HUES64 (cell line): ENCODE measurements at regions not wholly inside any gene's neighbourhood (a gene's known extent, or its start where the extent isn't known, plus 50 kb on each side); places are given as distances from the start of the nearest gene placed in this dataset.
"Not testable (repeated sequence)": the region's sequence is repeated elsewhere in the genome, so short reads cannot be mapped to it uniquely, and the experiment has no call there.

Experiments used
- H3K27ac ChIP-seq: 2 replicates; pipeline ENCODE4 v1.7.0; 2013; ENCODE audit warnings: low read depth, low read length, inconsistent platforms
- H3K27me3 ChIP-seq: 2 replicates; pipeline ENCODE4 v1.6.1; 2013; ENCODE audit warnings: mild to moderate bottlenecking, low read length; ENCODE audit not compliant: insufficient read depth
- H3K36me3 ChIP-seq: 2 replicates; pipeline ENCODE4 v1.6.1; 2013; ENCODE audit warnings: mild to moderate bottlenecking, low read length; ENCODE audit not compliant: insufficient read depth
- H3K4me1 ChIP-seq: 2 replicates; pipeline ENCODE4 v1.6.1; 2013; ENCODE audit warnings: mild to moderate bottlenecking, low read length, moderate library complexity; ENCODE audit not compliant: insufficient read depth
- H3K4me3 ChIP-seq: 2 replicates; pipeline ENCODE4 v1.5.1; 2013; ENCODE audit warnings: mild to moderate bottlenecking, low read length, moderate library complexity
- H3K9ac ChIP-seq: 2 replicates; pipeline ENCODE4 v1.6.1; 2013; ENCODE audit warnings: mild to moderate bottlenecking, low read depth, low read length
- H3K9me3 ChIP-seq: 2 replicates; pipeline ENCODE4 v1.6.1; 2013; ENCODE audit warnings: low read depth, low read length; ENCODE audit not compliant: insufficient read depth
- WGBS: fragments of 150-250, 120-280 bp; methylation state at CpG from one replicate; pipeline ENCODE4 v1.1.7; 2013; ENCODE audit warnings: missing lambda C conversion rate; 5-methylcytosine and 5-hydroxymethylcytosine counted together

- H3K27me3 ChIP-seq = no peaks in the 10 kb centered on the region
- WGBS = 93% methylated on average over 3 of the region's 3 CpGs
Measured at GRCh38 chr11:80937842-80938241, 1497.0 kb upstream of the TENM4 start.

GRCh38 chr11:80930038-80930437 is 1489.2 kb upstream of the TENM4 start:
- no peaks in the 10 kb centered on the region for H3K27me3 ChIP-seq
- no peaks in the 10 kb centered on the region; the same call in 1 of the 2 replicates for H3K4me1 ChIP-seq
- H3K27ac ChIP-seq = no peak overlapping the region
- H3K4me3 ChIP-seq = no peak overlapping the region
- no peaks in the 10 kb centered on the region for H3K9me3 ChIP-seq
- no peaks in the 10 kb centered on the region for H3K36me3 ChIP-seq
- H3K9ac ChIP-seq = no peak overlapping the region
- WGBS = 98% methylated on average over 3 of the region's 4 CpGs

More at GRCh38 chr11:80937842-80938241, 1497.0 kb upstream of the TENM4 start:
- H3K9ac ChIP-seq = no peak overlapping the region
- H3K9me3 ChIP-seq = no peaks in the 10 kb centered on the region
- no peak overlapping the region for H3K27ac ChIP-seq
- no peak overlapping the region for H3K4me3 ChIP-seq
- H3K4me1 ChIP-seq = peaks cover under 1% of the 10 kb centered on the region; the same call in 1 of the 2 replicates
- H3K36me3 ChIP-seq = no peaks in the 10 kb centered on the region

- Histone ChIP-seq H3K4me1 (no peaks in the 10 kb centered on the region; the same call in 1 of the 2 replicates), H3K4me3 (no peak overlapping the region), H3K27me3 (no peaks in the 10 kb centered on the region), H3K36me3 (no peaks in the 10 kb centered on the region), H3K9ac (no peak overlapping the region), H3K9me3 (no peaks in the 10 kb centered on the region), H3K27ac (no peak overlapping the region)
- 100% methylated on average over 1 of the region's 1 CpG for WGBS
Measured at GRCh38 chr11:80929031-80929805, 1488.4 kb upstream of the TENM4 start.

GRCh38 chr11:80925321-80925720 is 1484.5 kb upstream of the TENM4 start:
- H3K27me3 ChIP-seq = no peaks in the 10 kb centered on the region
- H3K9me3 ChIP-seq = no peaks in the 10 kb centered on the region
- 89% methylated on average over 5 of the region's 5 CpGs for WGBS
- H3K4me3 ChIP-seq = no peak overlapping the region
- no peaks in the 10 kb centered on the region for H3K36me3 ChIP-seq
- H3K9ac ChIP-seq = no peak overlapping the region
- H3K4me1 ChIP-seq = no peaks in the 10 kb centered on the region
- no peak overlapping the region for H3K27ac ChIP-seq

GRCh38 chr11:80921310-80921709 is 1480.5 kb upstream of the TENM4 start:
- not testable (repeated sequence) for H3K27ac ChIP-seq, H3K36me3 ChIP-seq, H3K9ac ChIP-seq, H3K27me3 ChIP-seq, H3K9me3 ChIP-seq, H3K4me1 ChIP-seq, H3K4me3 ChIP-seq

- no peak overlapping the region for H3K27ac ChIP-seq
- 100% methylated on average over 1 of the region's 1 CpG for WGBS
Measured at GRCh38 chr11:80916173-80916798, 1475.5 kb upstream of the TENM4 start.

GRCh38 chr11:80914311-80914710 is 1473.5 kb upstream of the TENM4 start:
- Histone ChIP-seq H3K9me3 (no peaks in the 10 kb centered on the region), H3K36me3 (no peaks in the 10 kb centered on the region), H3K4me3 (no peak overlapping the region), H3K4me1 (no peaks in the 10 kb centered on the region; the same call in 1 of the 2 replicates), H3K27me3 (no peaks in the 10 kb centered on the region), H3K9ac (no peak overlapping the region), H3K27ac (no peak overlapping the region)
- 100% methylated on average over 1 of the region's 1 CpG for WGBS

More at GRCh38 chr11:80916173-80916798, 1475.5 kb upstream of the TENM4 start:
- Histone ChIP-seq H3K4me1 (no peaks in the 10 kb centered on the region; the same call in 1 of the 2 replicates), H3K36me3 (no peaks in the 10 kb centered on the region), H3K9ac (no peak overlapping the region), H3K4me3 (no peak overlapping the region), H3K27me3 (no peaks in the 10 kb centered on the region), H3K9me3 (no peaks in the 10 kb centered on the region)

- 80% methylated on average over 1 of the region's 1 CpG for WGBS
- Histone ChIP-seq H3K4me3 (no peak overlapping the region), H3K9me3 (no peaks in the 10 kb centered on the region), H3K4me1 (no peaks in the 10 kb centered on the region; the same call in 1 of the 2 replicates), H3K36me3 (no peaks in the 10 kb centered on the region), H3K27me3 (no peaks in the 10 kb centered on the region), H3K9ac (no peak overlapping the region), H3K27ac (no peak overlapping the region)
Measured at GRCh38 chr11:80911666-80912065, 1470.8 kb upstream of the TENM4 start.

GRCh38 chr11:80900265-80900664 is 1459.4 kb upstream of the TENM4 start:
- no peak overlapping the region for H3K27ac ChIP-seq
- no peak overlapping the region for H3K4me3 ChIP-seq
- no peaks in the 10 kb centered on the region; the same call in 1 of the 2 replicates for H3K27me3 ChIP-seq
- H3K36me3 ChIP-seq = no peaks in the 10 kb centered on the region
- H3K9ac ChIP-seq = no peak overlapping the region
- WGBS = 92% methylated on average over 2 of the region's 2 CpGs
- H3K4me1 ChIP-seq = no peaks in the 10 kb centered on the region
- H3K9me3 ChIP-seq = no peaks in the 10 kb centered on the region

- H3K4me3 ChIP-seq = no peak overlapping the region
- no peaks in the 10 kb centered on the region for H3K36me3 ChIP-seq
- H3K9me3 ChIP-seq = no peaks in the 10 kb centered on the region
- no peaks in the 10 kb centered on the region; the same call in 1 of the 2 replicates for H3K27me3 ChIP-seq
- WGBS = 100% methylated on average over 1 of the region's 1 CpG
- H3K27ac ChIP-seq = no peak overlapping the region
- H3K9ac ChIP-seq = no peak overlapping the region
- H3K4me1 ChIP-seq = no peaks in the 10 kb centered on the region
Measured at GRCh38 chr11:80899381-80899780, 1458.6 kb upstream of the TENM4 start.

- Histone ChIP-seq H3K9me3 (no peaks in the 10 kb centered on the region), H3K4me3 (no peak overlapping the region), H3K36me3 (no peaks in the 10 kb centered on the region), H3K9ac (no peak overlapping the region), H3K27ac (no peak overlapping the region), H3K4me1 (no peaks in the 10 kb centered on the region), H3K27me3 (no peaks in the 10 kb centered on the region; the same call in 1 of the 2 replicates)
- 100% methylated on average over 2 of the region's 4 CpGs for WGBS
Measured at GRCh38 chr11:80898910-80899309, 1458.1 kb upstream of the TENM4 start.
